ENCODE measurements at regions not wholly inside any gene's neighbourhood (a gene's known extent, or its start where the extent isn't known, plus 50 kb on each side); places are given as distances from the start of the nearest gene placed in this dataset.
"Not testable (repeated sequence)": the region's sequence is repeated elsewhere in the genome, so short reads cannot be mapped to it uniquely, and the experiment has no call there.

GRCh38 chr2:210730672-210731071 is 174.3 kb downstream of the CPS1 start:
- DNase-seq (ENCODE audit: low read depth): no peak
- H3K4me3 ChIP-seq (ENCODE audit: low read depth, low read length): no peak overlapping the region
- no peak for TF ChIP-seq CTCF (IDR thresholded peaks at IDR 0.05; ENCODE audit: control insufficient read depth, extremely low read depth, insufficient read depth)

- DNase-seq (ENCODE audit: low read depth): not testable (repeated sequence)
Observed at GRCh38 chr2:210746826-210747225, 190.4 kb downstream of the CPS1 start.

GRCh38 chr2:210752532-210752931 is 196.1 kb downstream of the CPS1 start:
- no peak for TF ChIP-seq CTCF (IDR thresholded peaks at IDR 0.05; ENCODE audit: control insufficient read depth, extremely low read depth, insufficient read depth)
- no peak overlapping the region for H3K4me3 ChIP-seq (ENCODE audit: low read depth, low read length)
- no peak for DNase-seq (ENCODE audit: low read depth)

More at GRCh38 chr2:210746826-210747225, 190.4 kb downstream of the CPS1 start:
- H3K4me3 ChIP-seq (ENCODE audit: low read depth, low read length): not testable (repeated sequence)

DNA sequence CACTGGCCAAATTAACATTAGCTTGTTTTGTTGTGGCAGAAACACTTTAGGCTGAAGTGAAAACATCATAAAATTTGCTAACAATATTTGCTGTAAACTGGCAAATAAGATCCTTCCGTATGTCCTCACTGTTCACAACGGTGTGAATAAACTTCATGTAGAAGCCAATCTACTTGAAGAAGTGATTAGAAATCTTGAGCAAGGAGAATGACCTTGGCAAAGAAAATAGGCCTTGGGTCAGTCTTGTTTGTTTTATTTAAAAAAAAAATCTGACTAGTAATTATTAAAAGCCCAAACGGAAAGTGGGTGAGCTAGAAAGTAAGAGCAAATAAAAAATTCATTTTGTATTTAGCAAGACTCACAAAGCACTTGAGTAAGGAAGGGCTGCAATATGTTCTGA is 197.0 kb downstream of the CPS1 start:
- no peak overlapping the region for H3K4me3 ChIP-seq (ENCODE audit: low read depth, low read length)
- no peak for TF ChIP-seq CTCF (IDR thresholded peaks at IDR 0.05; ENCODE audit: control insufficient read depth, extremely low read depth, insufficient read depth)
- no peak for DNase-seq (ENCODE audit: low read depth)

GRCh38 chr2:210756855-210757254 is 200.5 kb downstream of the CPS1 start:
- DNase-seq (ENCODE audit: low read depth): no peak
- H3K4me3 ChIP-seq (ENCODE audit: low read depth, low read length): no peak overlapping the region
- TF ChIP-seq CTCF (IDR thresholded peaks at IDR 0.05; ENCODE audit: control insufficient read depth, extremely low read depth, insufficient read depth): no peak

- no peak for DNase-seq (ENCODE audit: low read depth)
- no peak overlapping the region for H3K4me3 ChIP-seq (ENCODE audit: low read depth, low read length)
- no peak for TF ChIP-seq CTCF (IDR thresholded peaks at IDR 0.05; ENCODE audit: control insufficient read depth, extremely low read depth, insufficient read depth)
Observed at GRCh38 chr2:210762604-210763588, 206.5 kb downstream of the CPS1 start.

DNA sequence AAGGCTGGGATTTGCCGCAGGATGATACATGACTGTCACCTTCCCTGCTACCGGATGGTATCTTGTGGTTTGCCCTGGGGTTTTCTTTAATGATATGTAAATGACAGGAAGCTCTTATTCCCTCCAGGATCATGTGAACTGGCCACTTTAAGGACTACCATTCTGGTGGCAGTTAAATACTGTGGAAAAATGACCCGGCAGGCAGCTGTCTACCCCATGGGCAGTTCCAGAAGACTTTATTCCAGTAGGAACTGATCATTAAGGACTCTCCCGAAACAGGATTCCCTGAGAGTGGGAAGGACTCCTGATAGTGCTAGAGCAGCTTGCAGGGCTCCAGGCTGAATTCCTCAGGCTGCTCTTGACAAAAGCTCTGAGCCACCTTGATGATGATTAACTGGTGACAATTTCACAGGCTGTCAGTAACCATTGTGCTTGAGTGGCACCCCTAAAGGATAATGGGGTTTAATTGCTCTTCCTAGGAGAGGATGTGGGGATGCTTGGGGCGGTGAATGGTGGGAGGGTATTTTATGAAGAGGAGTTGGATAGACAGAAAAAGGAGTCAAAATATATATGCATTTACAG is 212.0 kb downstream of the CPS1 start:
- no peak for TF ChIP-seq CTCF (IDR thresholded peaks at IDR 0.05; ENCODE audit: control insufficient read depth, extremely low read depth, insufficient read depth)
- no peak overlapping the region for H3K4me3 ChIP-seq (ENCODE audit: low read depth, low read length)
- no peak for DNase-seq (ENCODE audit: low read depth)
